Pancreas (tissue), 10 donors: ENCODE measurements at regions not wholly inside any gene's neighbourhood (a gene's known extent, or its start where the extent isn't known, plus 50 kb on each side); places are given as distances from the start of the nearest gene placed in this dataset.

Experiments
- ATAC-seq, 4 donors: fragments of 200-7000 bp; cut with Tn5 transposase; one replicate each; pipeline versions ENCODE4 v1.8.0 to v1.9.1; 2020; ENCODE audit warnings: mild to moderate bottlenecking in 4 of 4, moderate library complexity in 4 of 4
- DNase-seq, 6 donors: peaks; one replicate each; pipeline ENCODE4 v3.0.0-alpha.2; 2020
- FAIRE-seq: peaks from 2 replicates; lab custom pipeline; 2012; peaks lifted over from hg19 to GRCh38; lab: Jason Lieb, UNC
- H3K27ac ChIP-seq, 4 donors: fragments of 200-600 bp; sonication (generic); 1 replicate in 3 of 4; 2 replicates in 1 of 4; pipeline versions ENCODE4 v1.5.0 to v1.8.0; 2020
- H3K27me3 ChIP-seq, 4 donors: fragments of 200-600 bp; one replicate each; pipeline ENCODE4 v1.8.0; 2021
- H3K36me3 ChIP-seq, 3 donors: fragments of 200-600 bp; sonication (generic) in 1 of 3; one replicate each; pipeline versions ENCODE4 v1.5.0 to v1.8.0; 2020 to 2021
- H3K4me1 ChIP-seq, 3 donors: fragments of 200-600 bp; one replicate each; pipeline ENCODE4 v1.8.0; 2021
- H3K4me3 ChIP-seq, 4 donors: fragments of 200-600 bp; sonication (generic) in 2 of 4; one replicate each; pipeline versions ENCODE4 v1.5.0 to v1.8.0; 2020 to 2021
- H3K9me3 ChIP-seq, 4 donors: fragments of 200-600 bp; one replicate each; pipeline ENCODE4 v1.8.0; 2021
- WGBS, 2 donors: extraction: QIAGEN DNeasy Blood & Tissue Kit; methylation state at CpG; one replicate each; pipeline ENCODE4 v1.1.7; 2013; 5-methylcytosine and 5-hydroxymethylcytosine counted together
- intact Hi-C, 3 donors: fragments of 100-400 bp; cut with DNase I; formaldehyde crosslinking; loops; one replicate each; pipeline versions ENCODE4 v1.11.1 to v1.14.2; 2022
- TF ChIP-seq, protein P1 (sequence below), 4 donors: fragments of 200-600 bp; sonication (generic) in 3 of 4; IDR thresholded peaks; one replicate each; pipeline versions ENCODE4 v1.5.0 to v1.8.0; 2021; ENCODE audit warnings: antibody characterized with exemption in 4 of 4
- donor health status: healthy with polysubstance abuse.
- donor health status: DM: no; HTN: no; CAD: no; lungs with moderate emphysema.
- donor health status: DM: no; HTN: no; CAD: no.
- donor health status: control.
- donor health status: control.
- donor health status: Bipolar disorder and iron deficiency.
- donor health status: DM: yes; HTN: yes; CAD: no.
- donor health status: DM: no; HTN: no; CAD: no.
- donor health status: DM: no; HTN: no; CAD: no.
- donor health status: DM: yes; HTN: yes; CAD: no.

- H3K9me3 ChIP-seq: no peaks in the 10 kb centered on the region
- DNase-seq (no peak), ATAC-seq (no peak), FAIRE-seq (no peak)
- TF ChIP-seq, protein P1, sequence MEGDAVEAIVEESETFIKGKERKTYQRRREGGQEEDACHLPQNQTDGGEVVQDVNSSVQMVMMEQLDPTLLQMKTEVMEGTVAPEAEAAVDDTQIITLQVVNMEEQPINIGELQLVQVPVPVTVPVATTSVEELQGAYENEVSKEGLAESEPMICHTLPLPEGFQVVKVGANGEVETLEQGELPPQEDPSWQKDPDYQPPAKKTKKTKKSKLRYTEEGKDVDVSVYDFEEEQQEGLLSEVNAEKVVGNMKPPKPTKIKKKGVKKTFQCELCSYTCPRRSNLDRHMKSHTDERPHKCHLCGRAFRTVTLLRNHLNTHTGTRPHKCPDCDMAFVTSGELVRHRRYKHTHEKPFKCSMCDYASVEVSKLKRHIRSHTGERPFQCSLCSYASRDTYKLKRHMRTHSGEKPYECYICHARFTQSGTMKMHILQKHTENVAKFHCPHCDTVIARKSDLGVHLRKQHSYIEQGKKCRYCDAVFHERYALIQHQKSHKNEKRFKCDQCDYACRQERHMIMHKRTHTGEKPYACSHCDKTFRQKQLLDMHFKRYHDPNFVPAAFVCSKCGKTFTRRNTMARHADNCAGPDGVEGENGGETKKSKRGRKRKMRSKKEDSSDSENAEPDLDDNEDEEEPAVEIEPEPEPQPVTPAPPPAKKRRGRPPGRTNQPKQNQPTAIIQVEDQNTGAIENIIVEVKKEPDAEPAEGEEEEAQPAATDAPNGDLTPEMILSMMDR (IDR thresholded peaks at IDR 0.05): no peak
- H3K27me3 ChIP-seq: peaks cover 0 to 4% (median 0%) of the 10 kb centered on the region in 4 donors
- intact Hi-C loops: no loop called here
- no peaks in the 10 kb centered on the region for H3K36me3 ChIP-seq
- 55 to 77% methylated on average over 1 of the region's 1 CpG for WGBS, 2 donors
- H3K4me3 ChIP-seq: no peak overlapping the region
- H3K4me1 ChIP-seq: no peaks in the 10 kb centered on the region
- no peak overlapping the region for H3K27ac ChIP-seq
These were observed 242.7 kb downstream of the VRK1 start for GRCh38 chr14:97039717-97040363.

- Histone ChIP-seq H3K27ac (no peak overlapping the region), H3K4me1 (no peaks in the 10 kb centered on the region), H3K9me3 (no peaks in the 10 kb centered on the region), H3K4me3 (no peak overlapping the region), H3K27me3 (no peaks in the 10 kb centered on the region), H3K36me3 (no peaks in the 10 kb centered on the region)
- 80 to 88% methylated on average over 7 of the region's 7 CpGs for WGBS, 2 donors
- intact Hi-C loops: no loop called here
- FAIRE-seq (no peak), ATAC-seq (no peak), DNase-seq (no peak)
- TF ChIP-seq, protein P1 (IDR thresholded peaks at IDR 0.05): no peak
These were observed 249.8 kb downstream of the VRK1 start for GRCh38 chr14:97046967-97047366.

DNA sequence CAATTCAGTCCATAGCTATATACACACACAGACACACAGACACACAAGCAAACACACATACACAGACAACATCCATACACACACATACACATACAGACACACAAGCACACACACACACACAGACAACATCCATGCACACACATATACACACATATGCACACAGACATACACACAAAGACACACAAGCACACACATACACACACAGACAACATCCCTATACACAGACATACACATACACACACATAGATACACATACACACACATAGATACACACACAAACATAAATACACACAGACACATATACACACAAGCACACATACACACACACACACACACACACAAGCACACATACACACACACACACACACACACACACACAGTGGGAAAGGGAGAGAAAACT lies 254.8 kb downstream of the VRK1 start:
- Histone ChIP-seq H3K4me1 (no peaks in the 10 kb centered on the region), H3K27me3 (no peaks in the 10 kb centered on the region), H3K4me3 (no peak overlapping the region), H3K27ac (no peak overlapping the region), H3K9me3 (no peaks in the 10 kb centered on the region), H3K36me3 (no peaks in the 10 kb centered on the region)
- no peak for DNase-seq
- no peak for ATAC-seq
- FAIRE-seq: no peak
- intact Hi-C loops: no loop called here
- TF ChIP-seq, protein P1 (IDR thresholded peaks at IDR 0.05): no peak

- WGBS, 2 donors: 65 to 73% methylated on average over 9 of the region's 9 CpGs
- Histone ChIP-seq H3K4me3 (no peak overlapping the region), H3K36me3 (no peaks in the 10 kb centered on the region), H3K4me1 (no peaks in the 10 kb centered on the region), H3K27me3 (no peaks in the 10 kb centered on the region), H3K27ac (no peak overlapping the region), H3K9me3 (no peaks in the 10 kb centered on the region)
- ATAC-seq (no peak), DNase-seq (no peak), FAIRE-seq (no peak)
- intact Hi-C loops: no loop called here
- TF ChIP-seq, protein P1 (IDR thresholded peaks at IDR 0.05): no peak
These were observed 256.8 kb downstream of the VRK1 start for GRCh38 chr14:97053941-97054340.

DNA sequence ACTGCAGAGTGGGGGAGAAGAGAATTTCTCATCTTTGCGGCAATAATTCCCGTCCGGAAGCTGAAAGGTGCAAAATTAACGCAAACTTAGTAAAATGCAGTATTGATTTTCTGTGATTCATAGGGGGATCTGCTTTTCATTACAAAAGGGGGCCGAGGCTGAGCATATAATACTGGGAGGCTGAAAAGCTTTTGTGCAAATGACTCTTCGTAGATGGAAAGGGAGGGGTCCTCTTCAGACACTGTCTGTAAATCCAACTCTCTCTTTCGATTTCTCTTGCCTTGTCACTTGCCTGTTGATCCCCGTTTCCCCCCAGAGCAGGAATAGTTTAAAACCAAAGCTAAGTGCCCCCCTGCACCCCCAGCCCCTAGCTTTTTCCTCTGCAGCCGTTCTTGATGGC lies 258.2 kb downstream of the VRK1 start:
- Histone ChIP-seq H3K27ac (no peak overlapping the region), H3K4me3 (no peak overlapping the region), H3K36me3 (no peaks in the 10 kb centered on the region), H3K4me1 (no peaks in the 10 kb centered on the region), H3K27me3 (peaks cover 0 to 3% (median 0%) of the 10 kb centered on the region in 4 donors), H3K9me3 (no peaks in the 10 kb centered on the region)
- no peak for DNase-seq
- no peak for ATAC-seq
- WGBS, 2 donors: 44 to 45% methylated on average over 9 of the region's 9 CpGs
- TF ChIP-seq, protein P1 (IDR thresholded peaks at IDR 0.05): no peak
- intact Hi-C loops: no loop called here
- FAIRE-seq: no peak
